Heart left ventricle (tissue), 16 donors: ENCODE measurements at regions not wholly inside any gene's neighbourhood (a gene's known extent, or its start where the extent isn't known, plus 50 kb on each side); places are given as distances from the start of the nearest gene placed in this dataset.

Experiments
- ATAC-seq, 4 donors: fragments of 200-7000 bp; cut with Tn5 transposase; one replicate each; pipeline ENCODE4 v1.9.1; 2020 to 2022; ENCODE audit warnings: moderate library complexity in 4 of 4, mild to moderate bottlenecking in 3 of 4, moderate number of reproducible peaks in 1 of 4
- DNase-seq, 5 donors: peaks; one replicate each; pipeline ENCODE4 v3.0.0-alpha.2; 2020
- H3K27ac ChIP-seq, 12 donors: fragments of 200-600 bp; sonication (generic) in 4 of 12; one replicate each; pipeline versions ENCODE4 v1.5.0 to v1.8.0; 2016 to 2022; ENCODE audit warnings: mild to moderate bottlenecking in 2 of 12
- H3K27me3 ChIP-seq, 9 donors: fragments of 200-600 bp; sonication (generic) in 2 of 9; one replicate each; pipeline versions ENCODE4 v1.5.1 to v1.8.0; 2016 to 2022; ENCODE audit warnings: mild to moderate bottlenecking in 3 of 9
- H3K36me3 ChIP-seq, 9 donors: fragments of 200-600 bp; sonication (generic) in 2 of 9; one replicate each; pipeline versions ENCODE4 v1.5.0 to v1.8.0; 2018 to 2022; ENCODE audit warnings: mild to moderate bottlenecking in 2 of 9
- H3K4me1 ChIP-seq, 12 donors: fragments of 200-600 bp; sonication (generic) in 4 of 12; one replicate each; pipeline versions ENCODE4 v1.5.0 to v1.8.0; 2016 to 2022; ENCODE audit warnings: mild to moderate bottlenecking in 3 of 12
- H3K4me3 ChIP-seq, 12 donors: fragments of 200-600 bp; sonication (generic) in 4 of 12; one replicate each; pipeline versions ENCODE4 v1.5.0 to v1.8.0; 2017 to 2022; ENCODE audit warnings: mild to moderate bottlenecking in 9 of 12, moderate library complexity in 4 of 12
- H3K9me3 ChIP-seq, 12 donors: fragments of 200-600 bp; sonication (generic) in 4 of 12; one replicate each; pipeline versions ENCODE4 v1.5.0 to v1.8.0; 2016 to 2022; ENCODE audit warnings: mild to moderate bottlenecking in 1 of 12
- POLR2A ChIP-seq, 2 donors: fragments of 450-650 bp; IDR thresholded peaks; one replicate each; pipeline ENCODE4 v1.6.1; 2017; ENCODE audit warnings: antibody characterized with exemption in 2 of 2, mild to moderate bottlenecking in 2 of 2, moderate library complexity in 2 of 2
- WGBS, 4 donors: extraction: QIAGEN DNeasy Blood & Tissue Kit in 2 of 4; methylation state at CpG; one replicate each; pipeline versions ENCODE4 v1.1.5 to v1.1.7; 2013 to 2018; 5-methylcytosine and 5-hydroxymethylcytosine counted together
- intact Hi-C, 10 donors: fragments of 100-400 bp; cut with DNase I; formaldehyde crosslinking; loops; one replicate each; pipeline versions ENCODE4 v1.11.1 to v1.14.2; 2022
- TF ChIP-seq, protein P1 (sequence below), 12 donors: fragments of 200-600 bp; sonication (generic) in 4 of 12; IDR thresholded peaks; one replicate each; pipeline versions ENCODE4 v1.5.0 to v1.8.0; 2018 to 2022; ENCODE audit warnings: antibody characterized with exemption in 12 of 12, mild to moderate bottlenecking in 5 of 12
- donor health status: ischemic (EF 13 %, LVEDD 7.1; RV severe dilation, severe dysfunction).
- donor health status: healthy with polysubstance abuse.
- donor health status: DM: no; HTN: yes; CAD: no.
- donor health status: DM: no; HTN: no; CAD: no.
- donor health status: ischemic (EF 25% LVEDD 6.9; RV normal size, moderate dysfunction).
- donor health status: ischemic (EF 25% LVEDD 5.7; RV mildly dilated, moderate dysfunction).
- donor health status: healthy.
- donor health status: DM: yes; HTN: yes; CAD: no.
- donor health status: ischemic (EF 35%, LVEDD 5.7; RV mildly dilated, moderate dysfunction).
- donor health status: nonischemic (EF 11% LVEDD 7.7; RV severe dilation, severe dysfunction).
- donor health status: DM: yes; HTN: yes; CAD: no.
- donor health status: PGD.
- donor health status: ischemic (EF 29% LVEDD 5.4; RV normal size, mild dysfunction).
- donor health status: nonischemic (EF 23%, LVEDD 6.1; RV moderate dilation, normal function).

DNA sequence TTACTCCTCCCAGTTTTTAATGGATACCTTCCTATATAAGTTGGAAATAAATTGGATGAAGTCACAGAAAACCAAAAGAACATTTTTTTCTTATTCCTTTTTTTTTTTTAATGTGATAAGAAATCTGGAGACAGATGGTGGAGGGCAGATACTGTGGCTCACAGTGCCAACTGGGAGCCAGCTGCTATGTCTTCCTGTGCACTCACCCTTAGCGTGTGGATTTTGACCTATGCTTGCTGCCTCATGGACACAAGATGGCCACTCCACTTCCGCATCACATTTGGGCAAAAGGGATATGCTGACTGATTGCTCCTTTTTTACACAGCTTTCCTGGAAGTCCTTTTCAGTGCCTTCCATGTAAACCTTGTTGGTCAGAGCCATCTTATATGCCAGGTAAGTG is 342.6 kb downstream of the MAN2A1 start:
- ATAC-seq: no peak
- Histone ChIP-seq H3K4me1 (no peaks in the 10 kb centered on the region), H3K4me3 (no peak overlapping the region), H3K36me3 (no peaks in the 10 kb centered on the region), H3K27ac (no peak overlapping the region), H3K9me3 (no peaks in the 10 kb centered on the region), H3K27me3 (peaks cover 0 to 6% (median 0%) of the 10 kb centered on the region in 9 donors)
- WGBS, 4 donors: 78 to 87% (median 80%) methylated on average over 2 of the region's 2 CpGs
- intact Hi-C loops: no loop called here
- DNase-seq: no peak
- TF ChIP-seq, protein P1, sequence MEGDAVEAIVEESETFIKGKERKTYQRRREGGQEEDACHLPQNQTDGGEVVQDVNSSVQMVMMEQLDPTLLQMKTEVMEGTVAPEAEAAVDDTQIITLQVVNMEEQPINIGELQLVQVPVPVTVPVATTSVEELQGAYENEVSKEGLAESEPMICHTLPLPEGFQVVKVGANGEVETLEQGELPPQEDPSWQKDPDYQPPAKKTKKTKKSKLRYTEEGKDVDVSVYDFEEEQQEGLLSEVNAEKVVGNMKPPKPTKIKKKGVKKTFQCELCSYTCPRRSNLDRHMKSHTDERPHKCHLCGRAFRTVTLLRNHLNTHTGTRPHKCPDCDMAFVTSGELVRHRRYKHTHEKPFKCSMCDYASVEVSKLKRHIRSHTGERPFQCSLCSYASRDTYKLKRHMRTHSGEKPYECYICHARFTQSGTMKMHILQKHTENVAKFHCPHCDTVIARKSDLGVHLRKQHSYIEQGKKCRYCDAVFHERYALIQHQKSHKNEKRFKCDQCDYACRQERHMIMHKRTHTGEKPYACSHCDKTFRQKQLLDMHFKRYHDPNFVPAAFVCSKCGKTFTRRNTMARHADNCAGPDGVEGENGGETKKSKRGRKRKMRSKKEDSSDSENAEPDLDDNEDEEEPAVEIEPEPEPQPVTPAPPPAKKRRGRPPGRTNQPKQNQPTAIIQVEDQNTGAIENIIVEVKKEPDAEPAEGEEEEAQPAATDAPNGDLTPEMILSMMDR (IDR thresholded peaks at IDR 0.05): no peak
- TF ChIP-seq POLR2A (IDR thresholded peaks at IDR 0.05): no peak

- Histone ChIP-seq H3K4me3 (no peak overlapping the region), H3K4me1 (no peaks in the 10 kb centered on the region), H3K36me3 (no peaks in the 10 kb centered on the region), H3K9me3 (no peaks in the 10 kb centered on the region), H3K27ac (no peak overlapping the region), H3K27me3 (peaks cover 0 to 6% (median 0%) of the 10 kb centered on the region in 9 donors)
- intact Hi-C loops: no loop called here
- no peak for DNase-seq
- TF ChIP-seq, protein P1 (IDR thresholded peaks at IDR 0.05): no peak
- TF ChIP-seq POLR2A (IDR thresholded peaks at IDR 0.05): no peak
- WGBS, 4 donors: 39 to 46% (median 45%) methylated on average over 5 of the region's 5 CpGs
- no peak for ATAC-seq
Measured at GRCh38 chr5:110034056-110034600, 344.4 kb downstream of the MAN2A1 start.

DNA sequence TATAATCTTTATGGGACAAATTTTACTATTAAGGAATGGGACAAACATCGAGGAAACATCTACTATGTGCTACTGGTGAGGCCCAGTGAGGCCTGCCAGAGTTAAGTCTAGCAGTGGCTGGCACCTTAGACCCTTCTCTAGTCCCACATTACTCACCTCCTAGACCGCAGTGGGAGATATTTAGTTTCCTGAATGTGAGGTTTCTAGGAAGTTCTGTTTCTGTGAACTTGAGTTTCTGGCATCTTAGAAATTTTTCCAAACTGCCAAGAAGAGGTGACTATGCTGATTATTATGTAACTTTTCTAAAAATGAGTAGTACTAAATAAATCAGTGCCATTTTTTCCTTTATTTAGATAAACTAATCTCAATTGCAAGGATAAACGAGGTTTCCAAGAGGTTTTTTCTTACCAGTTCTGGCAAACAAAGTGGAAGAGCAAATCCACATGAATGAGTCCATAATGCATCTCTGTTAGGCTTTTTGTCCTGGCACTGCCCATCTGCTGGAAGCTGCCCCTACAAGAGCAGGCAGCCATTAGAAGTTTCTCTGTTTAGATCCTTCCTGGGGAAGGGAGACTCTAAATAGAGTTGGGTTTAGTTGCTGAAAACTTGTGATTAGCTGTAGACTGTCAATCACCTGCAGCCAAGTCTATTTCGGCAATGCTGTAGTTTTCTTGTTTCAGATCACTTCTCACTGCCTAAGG is 348.7 kb downstream of the MAN2A1 start:
- Histone ChIP-seq H3K4me3 (no peak overlapping the region), H3K36me3 (no peaks in the 10 kb centered on the region), H3K27me3 (no peaks in the 10 kb centered on the region), H3K27ac (no peak overlapping the region), H3K9me3 (peaks cover 0 to 17% (median under 1%) of the 10 kb centered on the region in 12 donors), H3K4me1 (no peaks in the 10 kb centered on the region)
- WGBS, 4 donors: 67 to 74% (median 73%) methylated on average over 4 of the region's 4 CpGs
- TF ChIP-seq POLR2A (IDR thresholded peaks at IDR 0.05): no peak
- TF ChIP-seq, protein P1 (IDR thresholded peaks at IDR 0.05): no peak
- no peak for ATAC-seq
- intact Hi-C loops: no loop called here
- no peak for DNase-seq

DNA sequence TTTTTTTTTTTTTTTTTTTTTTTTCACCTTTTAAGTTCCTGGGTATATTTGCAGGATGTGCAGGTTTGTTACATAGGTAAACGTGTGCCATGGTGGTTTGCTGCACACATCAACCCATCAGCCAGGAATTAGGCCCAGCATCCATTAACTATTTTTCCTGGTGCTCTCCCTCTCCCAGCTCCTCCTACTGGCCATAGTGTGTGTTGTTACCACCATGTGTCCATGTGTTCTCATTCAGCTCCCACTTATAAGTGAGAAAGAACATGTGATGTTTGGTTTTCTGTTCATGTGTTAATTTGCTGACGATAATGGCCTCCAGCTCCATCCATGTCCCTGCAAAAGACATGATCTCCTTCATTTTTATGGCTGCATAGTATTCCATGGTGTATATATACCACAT is 350.5 kb downstream of the MAN2A1 start:
- no peak for ATAC-seq
- H3K36me3 ChIP-seq: no peaks in the 10 kb centered on the region
- 88 to 93% (median 93%) methylated on average over 2 of the region's 2 CpGs for WGBS, 4 donors
- TF ChIP-seq, protein P1 (IDR thresholded peaks at IDR 0.05): no peak
- TF ChIP-seq POLR2A (IDR thresholded peaks at IDR 0.05): no peak
- H3K9me3 ChIP-seq: peaks cover 0 to 18% (median 3%) of the 10 kb centered on the region in 12 donors
- intact Hi-C loops: no loop called here
- no peaks in the 10 kb centered on the region for H3K27me3 ChIP-seq
- H3K4me3 ChIP-seq: no peak overlapping the region
- no peak overlapping the region for H3K27ac ChIP-seq
- H3K4me1 ChIP-seq: no peaks in the 10 kb centered on the region
- DNase-seq: no peak
